ENCODE measurements at regions not wholly inside any gene's neighbourhood (a gene's known extent, or its start where the extent isn't known, plus 50 kb on each side); places are given as distances from the start of the nearest gene placed in this dataset.
"Not testable (repeated sequence)": the region's sequence is repeated elsewhere in the genome, so short reads cannot be mapped to it uniquely, and the experiment has no call there.

- TF ChIP-seq POLR2AphosphoS5 (IDR thresholded peaks at IDR 0.05) = no peak
- no peak for TF ChIP-seq POLR2A (IDR thresholded peaks at IDR 0.05)
- no peak for TF ChIP-seq CTCF (IDR thresholded peaks at IDR 0.05)
- TF ChIP-seq EP300 (IDR thresholded peaks at IDR 0.05) = no peak
- no peak for ATAC-seq
- H3K4me3 ChIP-seq = no peak overlapping the region
- H3K9me3 ChIP-seq = peaks cover 0 to 3% (median 0%) of the 10 kb centered on the region in 3 donors
- no peaks in the 10 kb centered on the region for H3K36me3 ChIP-seq
- H3K4me1 ChIP-seq = no peaks in the 10 kb centered on the region
- H3K27ac ChIP-seq = no peak overlapping the region
- no peaks in the 10 kb centered on the region for H3K27me3 ChIP-seq
Measured at GRCh38 chr4:104577405-104577804, 82.7 kb upstream of the CXXC4 start.

GRCh38 chr4:104581476-104581875 lies 86.8 kb upstream of the CXXC4 start:
- not testable (repeated sequence) for H3K36me3 ChIP-seq, H3K9me3 ChIP-seq, ATAC-seq, H3K4me3 ChIP-seq, H3K27ac ChIP-seq, H3K4me1 ChIP-seq, H3K27me3 ChIP-seq
- 94 to 96% methylated on average over 8 of the region's 16 CpGs for WGBS, 2 donors (ENCODE audit: low coverage in 1 of 2)

- no CpG with 5 or more reads among the region's 27 CpGs for WGBS, 2 donors (ENCODE audit: low coverage in 1 of 2)
- not testable (repeated sequence) for H3K27ac ChIP-seq, H3K27me3 ChIP-seq, ATAC-seq, H3K4me1 ChIP-seq, H3K9me3 ChIP-seq, H3K36me3 ChIP-seq, H3K4me3 ChIP-seq
Measured at GRCh38 chr4:104582056-104582455, 87.4 kb upstream of the CXXC4 start.

- Histone ChIP-seq H3K4me3 (no peak overlapping the region), H3K9me3 (no peaks in the 10 kb centered on the region), H3K27ac (no peak overlapping the region), H3K36me3 (no peaks in the 10 kb centered on the region), H3K4me1 (peaks cover 0 to 25% (median 0%) of the 10 kb centered on the region in 3 donors), H3K27me3 (no peaks in the 10 kb centered on the region)
- TF ChIP-seq POLR2AphosphoS5 (IDR thresholded peaks at IDR 0.05) = no peak
- WGBS, 2 donors (ENCODE audit: low coverage in 1 of 2) = 78 to 88% methylated on average over 1 of the region's 1 CpG
- no peak for ATAC-seq
Measured at GRCh38 chr4:104589264-104589868, 94.7 kb upstream of the CXXC4 start.

GRCh38 chr4:104591510-104591911 lies 96.8 kb upstream of the CXXC4 start:
- H3K4me3 ChIP-seq = no peak overlapping the region
- 14 to 67% methylated on average over 1 of the region's 2 CpGs for WGBS, 2 donors (ENCODE audit: low coverage in 1 of 2)
- peaks cover 0 to 25% (median 0%) of the 10 kb centered on the region in 3 donors for H3K4me1 ChIP-seq
- H3K36me3 ChIP-seq = no peaks in the 10 kb centered on the region
- no peaks in the 10 kb centered on the region for H3K9me3 ChIP-seq
- H3K27ac ChIP-seq = peak overlapping the region in 1 of 4 donors; percentile 24
- ATAC-seq = no peak
- TF ChIP-seq POLR2AphosphoS5 (IDR thresholded peaks at IDR 0.05) = no peak
- TF ChIP-seq CTCF (IDR thresholded peaks at IDR 0.05) = no peak
- TF ChIP-seq POLR2A (IDR thresholded peaks at IDR 0.05) = no peak
- no peak for TF ChIP-seq EP300 (IDR thresholded peaks at IDR 0.05)
- H3K27me3 ChIP-seq = no peaks in the 10 kb centered on the region

- 67 to 68% methylated on average over 2 of the region's 2 CpGs for WGBS, 2 donors (ENCODE audit: low coverage in 1 of 2)
- ATAC-seq = no peak
- H3K9me3 ChIP-seq = no peaks in the 10 kb centered on the region
- no peak overlapping the region for H3K27ac ChIP-seq
- TF ChIP-seq POLR2A (IDR thresholded peaks at IDR 0.05) (no peak), CTCF (IDR thresholded peaks at IDR 0.05) (no peak), POLR2AphosphoS5 (IDR thresholded peaks at IDR 0.05) (no peak), EP300 (IDR thresholded peaks at IDR 0.05) (no peak)
- H3K4me1 ChIP-seq = peaks cover 0 to 25% (median 0%) of the 10 kb centered on the region in 3 donors
- H3K36me3 ChIP-seq = no peaks in the 10 kb centered on the region
- no peak overlapping the region for H3K4me3 ChIP-seq
- H3K27me3 ChIP-seq = no peaks in the 10 kb centered on the region
Measured at GRCh38 chr4:104592183-104592582, 97.5 kb upstream of the CXXC4 start.
